Inferior parietal cortex (tissue), 1 donor: ENCODE measurements at regions not wholly inside any gene's neighbourhood (a gene's known extent, or its start where the extent isn't known, plus 50 kb on each side); places are given as distances from the start of the nearest gene placed in this dataset.

Source experiments
- DNase-seq: peaks from one replicate; pipeline ENCODE4 v3.0.0-alpha.2; 2016; ENCODE audit errors: extremely low spot score

- DNase-seq: no peak
These were observed 105.3 kb downstream of the SLC6A15 start for GRCh38 chr12:84807249-84807648.

- no peak for DNase-seq
These were observed 107.1 kb downstream of the SLC6A15 start for GRCh38 chr12:84805474-84805858.

DNA sequence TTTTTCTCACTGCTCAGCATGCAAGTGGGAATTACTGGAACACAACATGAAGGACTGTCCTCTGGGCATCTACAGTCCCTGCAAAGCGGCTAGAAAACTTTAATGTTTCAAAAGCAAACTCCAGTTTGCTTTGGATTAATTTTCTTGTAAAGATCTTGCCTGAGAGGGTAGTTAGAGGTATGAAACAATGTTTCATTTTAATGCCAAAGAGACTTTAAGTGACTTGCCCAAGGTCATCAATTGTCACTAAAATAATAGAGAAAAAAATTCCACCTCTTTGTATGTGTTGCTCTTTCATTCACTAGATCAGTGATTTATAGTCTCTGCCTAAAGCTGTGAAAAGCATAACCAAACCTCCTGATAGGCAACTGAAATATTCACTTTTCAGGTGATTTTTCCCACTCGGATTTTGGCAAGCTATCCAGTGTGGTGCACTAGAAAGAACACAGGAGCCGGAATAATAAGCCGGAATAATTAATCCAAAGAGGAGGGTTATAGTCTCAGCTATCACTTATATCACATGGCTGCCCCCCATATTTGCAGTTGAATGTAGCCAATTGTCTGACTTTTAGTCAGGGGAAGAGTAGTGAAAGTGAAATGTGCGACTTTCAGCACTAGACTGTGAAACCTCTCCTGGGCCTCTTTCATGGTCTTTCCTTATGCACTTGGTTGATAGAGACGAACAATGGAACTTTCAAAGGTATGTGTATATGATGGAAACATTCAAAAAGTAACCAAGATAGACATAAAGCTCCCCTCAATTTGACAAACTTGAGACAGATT, 107.7 kb downstream of the SLC6A15 start:
- DNase-seq: no peak

GRCh38 chr12:84803661-84804060, 108.9 kb downstream of the SLC6A15 start:
- DNase-seq: no peak

DNA sequence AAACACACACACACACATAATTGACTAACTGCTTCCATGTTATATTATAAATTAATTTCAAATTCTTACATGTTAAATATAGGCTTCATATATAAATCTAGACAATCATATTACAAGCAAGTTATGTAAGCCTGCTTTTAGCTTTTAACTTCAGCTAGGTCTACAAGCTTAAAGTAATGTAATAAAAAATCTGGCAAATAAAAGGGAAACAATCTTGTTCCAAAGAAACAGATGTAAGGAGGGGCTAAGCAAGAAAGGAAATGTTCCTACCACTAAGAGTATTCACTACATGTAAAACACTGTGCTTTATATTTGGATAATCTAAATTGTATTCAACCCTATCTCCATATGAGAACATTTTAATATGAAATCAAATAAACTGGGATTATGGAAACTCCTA, 110.4 kb downstream of the SLC6A15 start:
- no peak for DNase-seq

GRCh38 chr12:84793558-84794367, 118.8 kb downstream of the SLC6A15 start:
- DNase-seq: no peak

GRCh38 chr12:84791444-84791843, 121.2 kb downstream of the SLC6A15 start:
- no peak for DNase-seq

- no peak for DNase-seq
These were observed 123.4 kb downstream of the SLC6A15 start for GRCh38 chr12:84789184-84789583.

DNA sequence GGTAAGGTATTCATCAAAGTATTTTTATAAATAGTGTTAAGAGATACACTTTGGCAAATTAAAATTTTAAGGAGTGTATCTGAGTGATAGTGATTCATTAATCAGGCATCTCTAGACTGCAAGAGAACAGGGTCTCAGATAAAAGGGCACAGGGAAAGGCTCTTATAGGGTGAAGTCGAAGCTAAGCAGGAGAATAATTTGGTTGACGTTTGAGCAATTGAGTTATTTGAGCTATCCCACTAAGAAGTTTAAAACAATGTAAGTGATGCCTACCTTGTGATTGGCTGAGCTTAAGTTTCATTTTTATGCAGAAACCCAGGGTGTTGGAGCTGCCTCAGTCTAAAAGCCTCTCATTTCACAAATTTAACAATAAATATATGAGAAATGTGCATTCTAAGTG, 125.3 kb downstream of the SLC6A15 start:
- DNase-seq: no peak

- DNase-seq: no peak
These were observed 126.0 kb downstream of the SLC6A15 start for GRCh38 chr12:84786622-84787021.

DNA sequence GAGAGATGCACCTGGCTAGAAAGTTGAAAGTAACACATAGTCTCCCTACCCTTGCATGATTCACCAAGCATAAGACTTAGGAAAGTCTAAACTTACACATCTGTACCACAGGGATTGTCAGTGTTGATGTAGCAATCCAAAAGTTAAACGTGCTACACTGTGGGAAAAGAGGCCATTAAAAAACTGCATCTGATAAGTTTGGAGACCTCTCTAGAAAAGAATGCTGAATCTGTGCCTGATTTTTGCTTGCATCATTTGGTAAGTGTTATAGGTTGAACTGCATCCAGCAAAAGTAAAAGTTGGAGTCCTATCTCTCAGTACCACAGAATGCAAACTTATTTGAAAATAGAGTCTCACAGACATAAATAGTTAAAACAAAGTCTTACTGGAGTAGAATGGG, 126.6 kb downstream of the SLC6A15 start:
- DNase-seq: no peak

DNA sequence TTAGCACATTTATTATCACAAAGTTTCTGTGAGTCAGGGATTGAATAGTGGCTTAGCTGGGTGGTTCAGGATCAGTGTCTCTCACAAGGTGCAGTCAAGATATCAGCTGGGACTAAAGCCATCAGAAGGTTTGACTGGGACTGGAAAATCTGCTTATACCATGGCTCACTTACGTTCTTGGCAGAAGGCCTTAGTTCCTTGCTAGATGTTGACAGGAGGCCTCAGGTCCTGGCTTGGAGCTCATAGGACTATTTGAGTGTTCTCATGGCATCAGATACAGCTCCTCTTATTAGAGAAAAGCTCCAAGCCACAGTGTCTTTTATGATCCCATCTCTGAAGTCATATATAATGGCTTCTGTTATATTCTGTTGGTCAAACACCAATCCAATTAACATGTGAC, 127.3 kb downstream of the SLC6A15 start:
- DNase-seq: no peak

DNA sequence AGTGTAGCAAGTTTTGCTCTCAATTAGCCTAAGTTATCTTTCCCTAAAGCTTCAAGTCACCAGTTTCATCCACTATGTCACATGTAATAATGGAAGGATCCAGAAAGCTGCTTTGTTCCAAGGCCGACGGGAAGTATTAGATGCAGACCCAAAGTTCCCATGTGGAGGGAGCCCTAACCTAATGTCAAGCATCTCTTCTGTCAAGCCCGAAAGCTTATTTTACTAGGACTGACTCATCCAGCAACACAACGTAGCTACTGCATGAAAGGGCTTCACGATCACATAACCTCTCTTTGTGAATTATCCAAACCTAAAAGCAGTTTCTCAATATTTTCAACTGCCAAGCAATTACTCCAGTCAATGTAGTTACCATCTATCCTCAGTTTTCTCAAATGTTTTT, 133.4 kb downstream of the SLC6A15 start:
- no peak for DNase-seq

- no peak for DNase-seq
These were observed 140.3 kb downstream of the SLC6A15 start for GRCh38 chr12:84772281-84772680.

- DNase-seq: no peak
These were observed 145.5 kb downstream of the SLC6A15 start for GRCh38 chr12:84767079-84767478.

- DNase-seq: no peak
These were observed 146.2 kb downstream of the SLC6A15 start for GRCh38 chr12:84766375-84766774.

- DNase-seq: no peak
These were observed 148.6 kb downstream of the SLC6A15 start for GRCh38 chr12:84764001-84764400.

DNA sequence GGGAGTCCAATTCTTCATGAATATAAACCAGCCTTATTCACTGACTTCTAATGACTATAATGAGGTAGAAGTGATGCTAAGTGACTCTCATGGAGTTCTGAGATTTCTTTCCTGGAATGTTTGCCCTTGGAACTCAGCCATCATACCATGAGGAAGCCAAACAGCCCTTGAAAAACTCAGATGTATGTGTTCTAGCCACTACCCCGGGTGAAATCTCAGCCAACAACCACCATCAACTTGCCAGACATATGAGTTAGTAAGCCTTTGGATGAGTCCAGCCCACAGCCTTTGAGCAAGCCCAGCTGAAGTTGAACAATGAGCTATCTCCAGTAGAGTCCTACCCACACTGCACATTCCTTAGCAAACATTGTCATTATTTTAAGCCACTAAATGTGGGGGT, 149.5 kb downstream of the SLC6A15 start:
- no peak for DNase-seq

GRCh38 chr12:84760091-84760865, 152.3 kb downstream of the SLC6A15 start:
- no peak for DNase-seq

- no peak for DNase-seq
These were observed 154.6 kb downstream of the SLC6A15 start for GRCh38 chr12:84757978-84758377.

DNA sequence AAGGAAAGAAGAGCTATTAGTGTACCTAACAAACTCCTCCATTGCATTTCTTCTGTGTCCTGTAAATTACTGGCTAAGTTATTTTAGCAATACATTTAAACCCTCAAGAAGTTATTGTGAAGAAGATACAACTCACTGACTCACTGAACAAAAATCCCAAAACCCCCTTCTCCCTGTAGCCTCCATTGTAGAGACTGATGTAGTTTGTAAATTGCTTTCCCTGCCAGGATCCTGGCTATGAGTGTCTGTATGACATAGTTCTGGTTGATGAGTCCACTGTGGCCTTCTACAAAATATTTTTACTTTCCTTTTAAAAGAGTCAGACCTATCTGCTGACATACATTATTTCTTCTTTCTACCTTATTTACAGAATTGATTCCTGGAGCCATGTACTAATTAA, 155.6 kb downstream of the SLC6A15 start:
- no peak for DNase-seq

DNA sequence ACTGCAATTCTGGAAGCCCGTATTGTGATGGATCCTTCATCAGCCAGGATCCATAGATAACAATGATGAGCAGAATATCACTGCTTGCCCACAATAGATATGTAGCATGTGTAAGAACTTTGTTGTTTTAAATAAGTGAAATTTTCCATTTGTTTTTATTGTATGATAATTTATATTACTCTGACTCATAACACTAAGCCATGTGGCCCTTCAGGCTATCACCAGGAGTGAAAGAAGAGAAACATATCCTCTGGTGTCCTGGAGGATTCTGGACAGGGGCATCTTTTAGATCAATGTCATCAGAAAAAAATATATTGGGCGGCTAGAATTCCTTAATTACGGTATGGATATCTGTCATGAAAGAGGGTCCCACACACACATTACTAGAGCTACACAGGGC, 167.5 kb downstream of the SLC6A15 start:
- no peak for DNase-seq
